Breast epithelium (tissue), 3 donors: ENCODE measurements at regions not wholly inside any gene's neighbourhood (a gene's known extent, or its start where the extent isn't known, plus 50 kb on each side); places are given as distances from the start of the nearest gene placed in this dataset.

Experiments
- CTCF ChIP-seq, 3 donors: fragments of 450-650 bp; IDR thresholded peaks; one replicate each; pipeline ENCODE4 v1.5.1; 2016 to 2017; ENCODE audit warnings: antibody characterized with exemption in 3 of 3, mild to moderate bottlenecking in 3 of 3, moderate library complexity in 3 of 3
- POLR2A ChIP-seq: fragments of 450-650 bp; IDR thresholded peaks from one replicate; pipeline ENCODE4 v1.6.1; 2016; ENCODE audit warnings: antibody characterized with exemption, mild to moderate bottlenecking, moderate library complexity
- POLR2AphosphoS5 ChIP-seq, 3 donors: sonication (generic); formaldehyde crosslinking; IDR thresholded peaks; one replicate each; pipeline ENCODE4 v1.6.1; 2017; ENCODE audit warnings: antibody characterized with exemption in 3 of 3

GRCh38 chr3:16834753-16835152, 50.0 kb upstream of the PLCL2 start:
- TF ChIP-seq CTCF (IDR thresholded peaks at IDR 0.05) = no peak
- no peak for TF ChIP-seq POLR2A
- TF ChIP-seq POLR2AphosphoS5 (IDR thresholded peaks at IDR 0.05) = no peak
